ENCODE measurements at regions not wholly inside any gene's neighbourhood (a gene's known extent, or its start where the extent isn't known, plus 50 kb on each side); places are given as distances from the start of the nearest gene placed in this dataset.

DNA sequence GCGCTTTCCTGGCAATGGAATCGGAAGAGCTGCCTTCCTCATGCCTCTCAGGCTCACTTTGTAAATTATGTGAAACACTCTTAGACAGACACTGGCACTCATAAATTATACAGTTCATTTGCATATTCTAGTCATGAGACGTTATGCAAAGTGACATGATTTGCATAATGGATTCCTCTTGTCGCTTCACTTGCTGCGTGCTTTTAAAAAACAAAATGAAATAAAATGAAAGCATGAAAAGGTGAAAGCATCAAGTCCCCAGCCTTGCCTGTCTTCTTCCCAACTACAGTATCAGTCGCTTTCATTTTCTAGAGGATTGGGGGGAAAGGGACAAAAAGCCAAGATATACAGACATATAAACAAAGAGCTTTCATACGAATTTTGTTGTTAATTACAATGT, 252.8 kb upstream of the PMFBP1 start:
- Histone ChIP-seq H3K9me2 (ENCODE audit: low read depth, low read length) (no peaks in the 10 kb centered on the region), H3K27ac (ENCODE audit: low read depth, low read length, poor library complexity, severe bottlenecking) (no peak overlapping the region), H3K4me2 (ENCODE audit: low read length) (no peak overlapping the region), H3K9ac (ENCODE audit: low read length) (no peak overlapping the region), H3K27me3 (ENCODE audit: insufficient read depth, low read length) (no peaks in the 10 kb centered on the region), H4K20me1 (ENCODE audit: insufficient read depth, low read length) (no peaks in the 10 kb centered on the region), H3K9me3 (ENCODE audit: low read length) (peaks cover 10% of the 10 kb centered on the region; the same call in 1 of the 2 replicates), H2AFZ (ENCODE audit: low read length) (no peak overlapping the region), H3K79me2 (ENCODE audit: insufficient read depth, low read length) (no peaks in the 10 kb centered on the region), H3K4me3 (ENCODE audit: low read depth, low read length, poor library complexity, severe bottlenecking) (no peak overlapping the region), H3F3A (ENCODE audit: insufficient read depth, low read length) (no peaks in the 10 kb centered on the region), H3K36me3 (ENCODE audit: insufficient read depth, low read length) (peaks cover 4% of the 10 kb centered on the region; the same call in 1 of the 2 replicates), H3K4me1 (ENCODE audit: insufficient read depth, low read length, severe bottlenecking) (no peaks in the 10 kb centered on the region)
- TF ChIP-seq, protein P1, sequence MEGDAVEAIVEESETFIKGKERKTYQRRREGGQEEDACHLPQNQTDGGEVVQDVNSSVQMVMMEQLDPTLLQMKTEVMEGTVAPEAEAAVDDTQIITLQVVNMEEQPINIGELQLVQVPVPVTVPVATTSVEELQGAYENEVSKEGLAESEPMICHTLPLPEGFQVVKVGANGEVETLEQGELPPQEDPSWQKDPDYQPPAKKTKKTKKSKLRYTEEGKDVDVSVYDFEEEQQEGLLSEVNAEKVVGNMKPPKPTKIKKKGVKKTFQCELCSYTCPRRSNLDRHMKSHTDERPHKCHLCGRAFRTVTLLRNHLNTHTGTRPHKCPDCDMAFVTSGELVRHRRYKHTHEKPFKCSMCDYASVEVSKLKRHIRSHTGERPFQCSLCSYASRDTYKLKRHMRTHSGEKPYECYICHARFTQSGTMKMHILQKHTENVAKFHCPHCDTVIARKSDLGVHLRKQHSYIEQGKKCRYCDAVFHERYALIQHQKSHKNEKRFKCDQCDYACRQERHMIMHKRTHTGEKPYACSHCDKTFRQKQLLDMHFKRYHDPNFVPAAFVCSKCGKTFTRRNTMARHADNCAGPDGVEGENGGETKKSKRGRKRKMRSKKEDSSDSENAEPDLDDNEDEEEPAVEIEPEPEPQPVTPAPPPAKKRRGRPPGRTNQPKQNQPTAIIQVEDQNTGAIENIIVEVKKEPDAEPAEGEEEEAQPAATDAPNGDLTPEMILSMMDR (IDR thresholded peaks at IDR 0.05; ENCODE audit: low read length): no peak
- TF ChIP-seq EZH2 (IDR thresholded peaks at IDR 0.05; ENCODE audit: borderline replicate concordance, low read length): no peak

DNA sequence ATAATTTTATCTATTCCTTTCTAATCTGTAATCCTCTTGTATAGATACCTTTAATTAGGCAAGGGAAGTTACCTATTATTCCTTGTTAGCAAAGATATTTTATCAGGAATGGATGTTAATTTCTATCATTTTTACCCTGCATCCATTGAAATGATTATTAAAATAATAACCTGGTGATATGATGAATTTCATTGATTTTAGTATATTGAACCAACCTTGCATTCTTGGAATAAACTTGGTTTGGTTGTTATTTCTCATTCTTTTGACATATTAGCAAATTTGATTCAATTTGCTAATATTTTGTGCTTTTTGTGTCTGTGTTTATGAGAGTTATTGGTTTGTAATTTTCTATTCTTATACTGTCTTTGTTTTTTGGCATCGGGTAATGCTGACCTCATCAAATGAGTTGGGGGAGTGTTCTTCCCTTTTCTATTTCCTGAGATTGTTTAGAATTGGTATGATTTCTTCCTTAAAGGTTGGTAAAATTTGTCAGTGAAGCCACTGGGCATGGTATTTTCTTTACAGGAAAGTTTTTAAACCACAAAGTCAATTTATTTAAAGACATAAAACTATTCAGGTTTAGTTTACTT, 250.4 kb upstream of the PMFBP1 start:
- H3K9ac ChIP-seq (ENCODE audit: low read length): no peak overlapping the region
- H4K20me1 ChIP-seq (ENCODE audit: insufficient read depth, low read length): no peaks in the 10 kb centered on the region
- H3K4me2 ChIP-seq (ENCODE audit: low read length): no peak overlapping the region
- H2AFZ ChIP-seq (ENCODE audit: low read length): no peak overlapping the region
- peaks cover 10% of the 10 kb centered on the region; the same call in 1 of the 2 replicates for H3K9me3 ChIP-seq (ENCODE audit: low read length)
- no peaks in the 10 kb centered on the region for H3K4me1 ChIP-seq (ENCODE audit: insufficient read depth, low read length, severe bottlenecking)
- no peak for TF ChIP-seq EZH2 (IDR thresholded peaks at IDR 0.05; ENCODE audit: borderline replicate concordance, low read length)
- TF ChIP-seq, protein P1 (IDR thresholded peaks at IDR 0.05; ENCODE audit: low read length): no peak
- H3K4me3 ChIP-seq (ENCODE audit: low read depth, low read length, poor library complexity, severe bottlenecking): no peak overlapping the region
- H3F3A ChIP-seq (ENCODE audit: insufficient read depth, low read length): no peaks in the 10 kb centered on the region
- H3K9me2 ChIP-seq (ENCODE audit: low read depth, low read length): no peaks in the 10 kb centered on the region
- H3K27ac ChIP-seq (ENCODE audit: low read depth, low read length, poor library complexity, severe bottlenecking): no peak overlapping the region
- H3K79me2 ChIP-seq (ENCODE audit: insufficient read depth, low read length): no peaks in the 10 kb centered on the region
- H3K27me3 ChIP-seq (ENCODE audit: insufficient read depth, low read length): no peaks in the 10 kb centered on the region
- H3K36me3 ChIP-seq (ENCODE audit: insufficient read depth, low read length): peaks cover 4% of the 10 kb centered on the region; the same call in 1 of the 2 replicates

DNA sequence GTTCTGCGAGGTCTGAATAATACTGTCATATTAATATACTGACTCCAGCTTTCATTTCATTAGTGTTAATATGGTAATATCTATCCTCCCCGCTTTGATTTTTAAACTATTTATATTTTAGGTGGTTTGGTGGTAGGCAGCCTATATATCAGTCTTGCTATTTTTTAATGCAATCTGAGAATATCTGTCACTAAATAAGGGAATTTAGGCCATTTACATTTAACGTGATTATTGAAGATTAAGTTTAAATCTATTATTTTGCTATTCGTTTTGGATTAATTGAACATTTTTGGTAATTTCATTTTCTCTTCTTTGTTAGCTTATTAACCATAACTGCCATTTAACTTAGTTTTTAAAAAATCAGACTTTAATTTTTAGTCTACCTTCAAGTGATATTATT, 247.7 kb upstream of the PMFBP1 start:
- Histone ChIP-seq H3K27ac (ENCODE audit: low read depth, low read length, poor library complexity, severe bottlenecking) (no peak overlapping the region), H3K9me3 (ENCODE audit: low read length) (peaks cover 8% of the 10 kb centered on the region; the same call in 1 of the 2 replicates), H3K4me3 (ENCODE audit: low read depth, low read length, poor library complexity, severe bottlenecking) (no peak overlapping the region), H4K20me1 (ENCODE audit: insufficient read depth, low read length) (no peaks in the 10 kb centered on the region), H3K4me2 (ENCODE audit: low read length) (no peak overlapping the region), H3K27me3 (ENCODE audit: insufficient read depth, low read length) (no peaks in the 10 kb centered on the region), H3F3A (ENCODE audit: insufficient read depth, low read length) (no peaks in the 10 kb centered on the region), H3K9me2 (ENCODE audit: low read depth, low read length) (no peaks in the 10 kb centered on the region), H3K9ac (ENCODE audit: low read length) (no peak overlapping the region), H2AFZ (ENCODE audit: low read length) (no peak overlapping the region), H3K79me2 (ENCODE audit: insufficient read depth, low read length) (no peaks in the 10 kb centered on the region), H3K4me1 (ENCODE audit: insufficient read depth, low read length, severe bottlenecking) (no peaks in the 10 kb centered on the region), H3K36me3 (ENCODE audit: insufficient read depth, low read length) (peaks cover under 1% of the 10 kb centered on the region; the same call in 1 of the 2 replicates)
- TF ChIP-seq EZH2 (IDR thresholded peaks at IDR 0.05; ENCODE audit: borderline replicate concordance, low read length): no peak
- TF ChIP-seq, protein P1 (IDR thresholded peaks at IDR 0.05; ENCODE audit: low read length): no peak

All from OCI-LY1 (cell line).